ENCODE measurements at regions not wholly inside any gene's neighbourhood (a gene's known extent, or its start where the extent isn't known, plus 50 kb on each side); places are given as distances from the start of the nearest gene placed in this dataset.
"Not testable (repeated sequence)": the region's sequence is repeated elsewhere in the genome, so short reads cannot be mapped to it uniquely, and the experiment has no call there.

GRCh38 chr17:55931446-55931845 is 180.6 kb downstream of the PCTP start:
- no peak for DNase-seq (ENCODE audit: low spot score in 2 of 2)
- TF ChIP-seq CTCF (IDR thresholded peaks at IDR 0.05), result no peak
- Histone ChIP-seq H3K4me1 (no peaks in the 10 kb centered on the region), H3K9me3 (no peaks in the 10 kb centered on the region), H3K4me3 (no peak overlapping the region), H3K36me3 (no peaks in the 10 kb centered on the region), H3K27me3 (no peaks in the 10 kb centered on the region), H3K27ac (no peak overlapping the region)
- intact Hi-C loops (cut with DNase I), result no loop called here

- intact Hi-C loops (cut with DNase I), result no loop called here
- TF ChIP-seq CTCF (IDR thresholded peaks at IDR 0.05), result no peak
- no peak for DNase-seq (ENCODE audit: low spot score in 2 of 2)
Observed at GRCh38 chr17:55932973-55933372, 182.1 kb downstream of the PCTP start.

GRCh38 chr17:55939181-55939810 is 188.4 kb downstream of the PCTP start:
- H3K27ac ChIP-seq; intact Hi-C loops (cut with DNase I); H3K4me1 ChIP-seq; H3K9me3 ChIP-seq; H3K27me3 ChIP-seq; H3K36me3 ChIP-seq; H3K4me3 ChIP-seq; DNase-seq (ENCODE audit: low spot score in 2 of 2): not testable (repeated sequence)

More at GRCh38 chr17:55932973-55933372, 182.1 kb downstream of the PCTP start:
- Histone ChIP-seq H3K4me3 (no peak overlapping the region), H3K27me3 (no peaks in the 10 kb centered on the region), H3K27ac (no peak overlapping the region), H3K9me3 (no peaks in the 10 kb centered on the region), H3K36me3 (no peaks in the 10 kb centered on the region), H3K4me1 (no peaks in the 10 kb centered on the region)

- Histone ChIP-seq H3K4me3 (no peak overlapping the region), H3K36me3 (no peaks in the 10 kb centered on the region), H3K4me1 (no peaks in the 10 kb centered on the region), H3K27ac (no peak overlapping the region), H3K27me3 (no peaks in the 10 kb centered on the region), H3K9me3 (no peaks in the 10 kb centered on the region)
- DNase-seq (ENCODE audit: low spot score in 2 of 2), result no peak
- TF ChIP-seq CTCF (IDR thresholded peaks at IDR 0.05), result no peak
- intact Hi-C loops (cut with DNase I), result no loop called here
Observed at GRCh38 chr17:55959756-55960155, 193.5 kb upstream of the ANKFN1 start.

GRCh38 chr17:55961386-55961785 is 191.9 kb upstream of the ANKFN1 start:
- Histone ChIP-seq H3K27ac (no peak overlapping the region), H3K9me3 (no peaks in the 10 kb centered on the region), H3K36me3 (no peaks in the 10 kb centered on the region), H3K4me3 (no peak overlapping the region), H3K27me3 (no peaks in the 10 kb centered on the region), H3K4me1 (no peaks in the 10 kb centered on the region)
- no peak for DNase-seq (ENCODE audit: low spot score in 2 of 2)
- intact Hi-C loops (cut with DNase I), result no loop called here
- TF ChIP-seq CTCF (IDR thresholded peaks at IDR 0.05), result no peak

GRCh38 chr17:55962951-55963401 is 190.3 kb upstream of the ANKFN1 start:
- DNase-seq (ENCODE audit: low spot score in 2 of 2), result no peak
- no peaks in the 10 kb centered on the region for H3K27me3 ChIP-seq
- H3K4me1 ChIP-seq, result no peaks in the 10 kb centered on the region
- H3K27ac ChIP-seq, result no peak overlapping the region
- H3K9me3 ChIP-seq, result no peaks in the 10 kb centered on the region
- TF ChIP-seq CTCF (IDR thresholded peaks at IDR 0.05), result no peak
- intact Hi-C loops (cut with DNase I), result no loop called here
- H3K36me3 ChIP-seq, result no peaks in the 10 kb centered on the region
- no peak overlapping the region for H3K4me3 ChIP-seq

Measured in ascending aorta (tissue), 2 donors.